Testis (tissue), 2 donors: ENCODE measurements at regions not wholly inside any gene's neighbourhood (a gene's known extent, or its start where the extent isn't known, plus 50 kb on each side); places are given as distances from the start of the nearest gene placed in this dataset.

Source experiments
- CTCF ChIP-seq, 3 experiments: fragments of 450-650 bp in 2 of 3; fragments of 200-600 bp in 1 of 3; sonication (generic) in 1 of 3; IDR thresholded peaks; one replicate each; pipeline ENCODE4 v1.5.1; 2016 to 2019; ENCODE audit warnings: antibody characterized with exemption in 3 of 3, mild to moderate bottlenecking in 2 of 3, moderate library complexity in 1 of 3
- POLR2A ChIP-seq: fragments of 450-650 bp; IDR thresholded peaks from one replicate; pipeline ENCODE4 v1.6.1; 2017; ENCODE audit warnings: antibody characterized with exemption, mild to moderate bottlenecking, moderate library complexity

- no peak for TF ChIP-seq CTCF (IDR thresholded peaks at IDR 0.05)
- TF ChIP-seq POLR2A: no peak
Observed at GRCh38 chr16:46428108-46429061, 192.8 kb downstream of the SHCBP1 start.
